ENCODE measurements at regions not wholly inside any gene's neighbourhood (a gene's known extent, or its start where the extent isn't known, plus 50 kb on each side); places are given as distances from the start of the nearest gene placed in this dataset.
A peak's percentile ranks its signal among the peaks of the same experiment; 100 is the strongest.
"Not testable (repeated sequence)": the region's sequence is repeated elsewhere in the genome, so short reads cannot be mapped to it uniquely, and the experiment has no call there.

DNA sequence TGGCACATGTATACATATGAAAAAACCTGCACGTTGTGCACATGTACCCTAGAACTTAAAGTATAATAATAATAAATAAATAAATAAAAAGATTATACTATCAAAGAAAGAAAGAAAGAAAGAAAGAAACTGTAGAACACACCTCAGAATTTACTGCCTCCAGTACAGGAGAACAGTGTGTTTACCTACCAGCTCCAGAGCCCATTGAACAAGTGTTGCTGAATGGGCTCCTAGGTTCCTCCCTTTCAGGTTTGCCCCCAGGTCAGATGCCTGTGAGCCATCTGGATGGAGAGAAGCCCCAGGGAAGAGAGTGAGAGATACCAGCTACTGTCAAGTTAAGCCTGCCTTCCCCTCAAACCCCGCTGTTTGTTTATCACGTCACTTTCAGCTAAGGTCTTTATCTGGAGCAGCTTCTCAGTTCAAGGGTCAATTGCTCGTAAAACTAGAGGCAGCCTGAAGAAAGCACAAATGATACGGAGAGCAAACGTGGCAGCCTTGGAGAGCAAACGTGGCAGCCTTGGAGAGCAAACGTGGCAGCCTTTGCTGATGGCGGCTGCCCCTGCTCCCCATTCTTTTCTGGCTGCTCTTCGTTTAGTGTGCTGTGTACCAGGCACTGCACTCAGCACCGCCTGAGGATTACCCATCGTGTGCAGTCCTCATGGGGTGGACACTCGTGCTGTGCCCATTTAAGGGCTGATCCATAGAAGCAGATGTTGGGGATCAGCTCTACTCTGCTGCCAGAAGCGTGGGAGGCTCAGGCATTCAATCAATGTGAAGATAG, 111.7 kb downstream of the ADAMTS15 start:
- intact Hi-C loops (cut with DNase I; ENCODE audit: low total_unique reads) = no loop called here
- no peaks in the 10 kb centered on the region for H3K36me3 ChIP-seq
- no peaks in the 10 kb centered on the region for H3K9me3 ChIP-seq
- H3K27me3 ChIP-seq (replicated peaks in 1 of 7) = no peaks in the 10 kb centered on the region
- H3K27ac ChIP-seq = no peak overlapping the region
- no peak for TF ChIP-seq POLR2AphosphoS5 (IDR thresholded peaks at IDR 0.05)
- TF ChIP-seq, protein P1, sequence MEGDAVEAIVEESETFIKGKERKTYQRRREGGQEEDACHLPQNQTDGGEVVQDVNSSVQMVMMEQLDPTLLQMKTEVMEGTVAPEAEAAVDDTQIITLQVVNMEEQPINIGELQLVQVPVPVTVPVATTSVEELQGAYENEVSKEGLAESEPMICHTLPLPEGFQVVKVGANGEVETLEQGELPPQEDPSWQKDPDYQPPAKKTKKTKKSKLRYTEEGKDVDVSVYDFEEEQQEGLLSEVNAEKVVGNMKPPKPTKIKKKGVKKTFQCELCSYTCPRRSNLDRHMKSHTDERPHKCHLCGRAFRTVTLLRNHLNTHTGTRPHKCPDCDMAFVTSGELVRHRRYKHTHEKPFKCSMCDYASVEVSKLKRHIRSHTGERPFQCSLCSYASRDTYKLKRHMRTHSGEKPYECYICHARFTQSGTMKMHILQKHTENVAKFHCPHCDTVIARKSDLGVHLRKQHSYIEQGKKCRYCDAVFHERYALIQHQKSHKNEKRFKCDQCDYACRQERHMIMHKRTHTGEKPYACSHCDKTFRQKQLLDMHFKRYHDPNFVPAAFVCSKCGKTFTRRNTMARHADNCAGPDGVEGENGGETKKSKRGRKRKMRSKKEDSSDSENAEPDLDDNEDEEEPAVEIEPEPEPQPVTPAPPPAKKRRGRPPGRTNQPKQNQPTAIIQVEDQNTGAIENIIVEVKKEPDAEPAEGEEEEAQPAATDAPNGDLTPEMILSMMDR (IDR thresholded peaks at IDR 0.05 in 8 of 11, conservative IDR thresholded peaks at IDR 0.05 in 3 of 11) = no peak
- TF ChIP-seq POLR2A (IDR thresholded peaks at IDR 0.05) = no peak
- WGBS, 5 donors = 77 to 82% (median 82%) methylated on average over 14 of the region's 14 CpGs
- H3K4me3 ChIP-seq = no peak overlapping the region
- H3K4me1 ChIP-seq = no peaks in the 10 kb centered on the region
- peak; percentile 54 for DNase-seq

DNA sequence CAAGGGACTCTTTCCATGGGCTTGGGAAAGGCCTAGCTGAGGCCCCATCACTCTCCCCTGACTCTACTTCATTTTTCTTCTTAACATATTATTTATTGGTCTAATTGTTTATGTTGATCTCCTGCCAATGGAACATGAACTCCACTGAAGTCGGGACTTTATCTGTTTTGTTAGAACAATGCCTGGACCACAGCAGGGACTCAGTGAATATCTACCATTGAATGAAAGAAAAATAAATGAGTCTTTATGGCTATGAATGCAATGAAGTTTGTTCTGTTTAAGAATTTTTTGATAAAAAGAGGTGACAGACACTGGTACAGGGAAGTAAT, 112.3 kb downstream of the ADAMTS15 start:
- Histone ChIP-seq H3K9me3 (no peaks in the 10 kb centered on the region), H3K36me3 (no peaks in the 10 kb centered on the region), H3K27me3 (replicated peaks in 1 of 7) (no peaks in the 10 kb centered on the region), H3K4me3 (no peak overlapping the region), H3K4me1 (no peaks in the 10 kb centered on the region), H3K27ac (no peak overlapping the region)
- DNase-seq = no peak
- no peak for TF ChIP-seq POLR2A (IDR thresholded peaks at IDR 0.05)
- no peak for TF ChIP-seq POLR2AphosphoS5 (IDR thresholded peaks at IDR 0.05)
- TF ChIP-seq, protein P1 (IDR thresholded peaks at IDR 0.05 in 8 of 11, conservative IDR thresholded peaks at IDR 0.05 in 3 of 11) = no peak
- WGBS, 5 donors = 53 to 78% (median 73%) methylated on average over 1 of the region's 1 CpG
- intact Hi-C loops (cut with DNase I; ENCODE audit: low total_unique reads) = no loop called here

DNA sequence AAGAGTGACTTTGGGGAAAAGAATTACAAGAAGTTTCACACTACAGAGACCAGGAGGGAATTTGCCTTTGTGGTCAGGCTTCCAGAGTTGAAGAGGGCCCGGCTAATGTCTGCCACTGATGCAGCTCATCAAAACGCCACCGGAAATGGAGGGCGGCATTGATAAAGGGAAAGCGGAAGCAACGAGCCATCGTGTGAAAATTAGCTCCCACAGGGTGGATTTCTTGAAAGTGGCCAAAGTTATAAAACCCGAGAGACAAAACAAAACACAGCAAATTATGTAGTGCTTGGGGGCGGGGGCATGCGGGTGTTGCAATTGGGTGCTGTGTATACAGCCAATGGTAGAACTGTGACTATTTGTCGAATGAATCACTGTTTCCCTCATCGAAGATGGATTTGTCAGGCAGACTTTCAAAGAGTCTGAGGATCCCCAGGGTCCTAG, 113.0 kb downstream of the ADAMTS15 start:
- Histone ChIP-seq H3K27ac (no peak overlapping the region), H3K9me3 (no peaks in the 10 kb centered on the region), H3K36me3 (no peaks in the 10 kb centered on the region), H3K4me3 (no peak overlapping the region), H3K27me3 (replicated peaks in 1 of 7) (no peaks in the 10 kb centered on the region), H3K4me1 (no peaks in the 10 kb centered on the region)
- intact Hi-C loops (cut with DNase I; ENCODE audit: low total_unique reads) = no loop called here
- TF ChIP-seq, protein P1 (IDR thresholded peaks at IDR 0.05 in 8 of 11, conservative IDR thresholded peaks at IDR 0.05 in 3 of 11) = no peak
- TF ChIP-seq POLR2A (IDR thresholded peaks at IDR 0.05) (no peak), POLR2AphosphoS5 (IDR thresholded peaks at IDR 0.05) (no peak)
- 51 to 87% (median 69%) methylated on average over 12 of the region's 12 CpGs for WGBS, 5 donors
- no peak for DNase-seq

DNA sequence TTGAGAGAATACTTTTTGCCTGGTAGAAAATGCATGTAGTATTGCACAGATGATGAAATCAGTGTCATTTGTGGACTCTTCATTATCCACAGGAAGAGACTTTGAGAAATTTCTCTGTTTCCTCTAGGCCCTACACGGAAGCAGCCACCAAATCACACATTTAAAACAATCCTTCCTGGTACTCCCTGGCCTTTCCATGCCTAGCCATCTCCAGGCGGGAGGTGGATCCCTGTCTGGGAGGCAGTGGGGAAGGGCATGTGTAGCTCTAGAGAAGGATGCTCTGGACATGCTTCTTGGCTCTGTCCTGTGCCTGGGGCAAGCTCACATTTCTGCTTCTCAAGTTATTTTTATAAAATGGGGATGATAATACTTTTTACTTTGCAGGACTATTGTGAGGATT, 114.1 kb downstream of the ADAMTS15 start:
- 62 to 85% (median 72%) methylated on average over 2 of the region's 2 CpGs for WGBS, 5 donors

DNA sequence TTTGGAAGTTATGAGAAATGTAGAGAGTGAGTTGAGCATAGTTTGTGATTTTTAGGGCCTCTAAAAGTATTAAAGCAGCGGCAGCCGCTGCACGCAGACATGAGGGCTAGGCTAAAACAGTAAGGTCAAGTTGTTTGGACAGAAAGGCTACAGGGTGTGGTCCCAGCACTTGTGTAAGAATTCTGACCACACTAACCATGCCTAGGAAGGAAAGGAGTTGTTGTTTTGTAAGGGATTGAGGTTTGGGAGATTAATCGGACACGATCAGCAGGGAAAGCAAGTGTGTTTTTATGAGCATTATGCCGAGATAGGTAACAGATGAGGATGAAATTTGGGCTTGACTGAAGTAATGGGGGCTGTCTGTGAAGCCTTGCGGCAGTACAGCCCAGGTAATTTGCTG, 117.9 kb downstream of the ADAMTS15 start:
- H3K4me3 ChIP-seq; H3K36me3 ChIP-seq; H3K27ac ChIP-seq; DNase-seq; intact Hi-C loops (cut with DNase I; ENCODE audit: low total_unique reads); H3K27me3 ChIP-seq (replicated peaks in 1 of 7); H3K4me1 ChIP-seq; H3K9me3 ChIP-seq: not testable (repeated sequence)
- 74 to 93% (median 88%) methylated on average over 4 to 7 of the region's 7 CpGs for WGBS, 5 donors

More for the DNA sequence above, 114.1 kb downstream of the ADAMTS15 start:
- H3K27me3 ChIP-seq (replicated peaks in 1 of 7) = no peaks in the 10 kb centered on the region
- intact Hi-C loops (cut with DNase I; ENCODE audit: low total_unique reads) = no loop called here
- TF ChIP-seq, protein P1 (IDR thresholded peaks at IDR 0.05 in 8 of 11, conservative IDR thresholded peaks at IDR 0.05 in 3 of 11) = no peak
- TF ChIP-seq POLR2A (IDR thresholded peaks at IDR 0.05) (no peak), POLR2AphosphoS5 (IDR thresholded peaks at IDR 0.05) (no peak)
- H3K4me3 ChIP-seq = no peak overlapping the region
- H3K4me1 ChIP-seq = no peaks in the 10 kb centered on the region
- H3K9me3 ChIP-seq = no peaks in the 10 kb centered on the region
- no peaks in the 10 kb centered on the region for H3K36me3 ChIP-seq
- no peak overlapping the region for H3K27ac ChIP-seq
- no peak for DNase-seq

Measured in spleen (tissue), 11 donors.